Natural killer cell (primary cell): ENCODE measurements at regions not wholly inside any gene's neighbourhood (a gene's known extent, or its start where the extent isn't known, plus 50 kb on each side); places are given as distances from the start of the nearest gene placed in this dataset.

ENCODE experiments used
- ATAC-seq, 3 donors: fragments of 150-1000 bp in 2 of 3; fragments of 200-7000 bp in 1 of 3; cut with Tn5 transposase; 1 replicate in 1 of 3; 2 replicates in 2 of 3; pipeline ENCODE4 v1.10.0; 2021; ENCODE audit warnings: mild to moderate bottlenecking in 2 of 3, moderate library complexity in 2 of 3
- DNase-seq, 2 donors: peaks; one replicate each; pipeline versions ENCODE4 v3.0.0 to v3.0.0-alpha.2; 2013 to 2021; ENCODE audit warnings: mixed read lengths in 1 of 2
- H3K27ac ChIP-seq: one replicate; pipeline ENCODE4 v1.5.1; 2013; ENCODE audit warnings: mild to moderate bottlenecking, low read length
- H3K27me3 ChIP-seq: one replicate; pipeline ENCODE4 v1.6.1; 2013; ENCODE audit warnings: low read length; ENCODE audit not compliant: control insufficient read depth, insufficient read depth
- H3K36me3 ChIP-seq: one replicate; pipeline ENCODE4 v1.6.1; 2013; ENCODE audit warnings: low read length; ENCODE audit not compliant: control insufficient read depth, insufficient read depth
- H3K4me1 ChIP-seq: one replicate; pipeline ENCODE4 v1.6.1; 2013; ENCODE audit warnings: low read length; ENCODE audit not compliant: control insufficient read depth, insufficient read depth
- H3K4me3 ChIP-seq: one replicate; pipeline ENCODE4 v1.5.1; 2013; ENCODE audit warnings: low read length
- H3K9me3 ChIP-seq: one replicate; pipeline ENCODE4 v1.6.1; 2013; ENCODE audit warnings: low read length; ENCODE audit not compliant: control insufficient read depth, insufficient read depth
- H3K27ac Mint-ChIP-seq, 2 donors: one replicate each; pipeline ENCODE4 v1.8.0; 2022; ENCODE audit warnings: mild to moderate bottlenecking in 2 of 2, mixed read lengths in 2 of 2, moderate library complexity in 1 of 2
- H3K27me3 Mint-ChIP-seq, 2 donors: one replicate each; pipeline ENCODE4 v1.8.0; 2022; ENCODE audit warnings: low read depth in 2 of 2, mixed read lengths in 2 of 2
- H3K36me3 Mint-ChIP-seq: one replicate; pipeline ENCODE4 v1.8.0; 2022; ENCODE audit warnings: mixed read lengths
- H3K4me1 Mint-ChIP-seq, 2 donors: one replicate each; pipeline ENCODE4 v1.8.0; 2022; ENCODE audit warnings: mixed read lengths in 2 of 2
- H3K4me3 Mint-ChIP-seq: one replicate; pipeline ENCODE4 v1.8.0; 2022; ENCODE audit warnings: mild to moderate bottlenecking, moderate library complexity, mixed read lengths
- H3K9me3 Mint-ChIP-seq, 2 donors: one replicate each; pipeline ENCODE4 v1.8.0; 2022; ENCODE audit warnings: mixed read lengths in 2 of 2
- CTCF ChIP-seq: fragments of 200-600 bp; IDR thresholded peaks from one replicate; pipeline ENCODE4 v1.8.0; 2022; ENCODE audit warnings: antibody characterized with exemption
- WGBS: methylation state at CpG from one replicate; pipeline ENCODE4 v1.1.7; 2013; ENCODE audit warnings: missing lambda C conversion rate; ENCODE audit not compliant: insufficient coverage; 5-methylcytosine and 5-hydroxymethylcytosine counted together
- intact Hi-C: fragments of 100-400 bp; cut with micrococcal nuclease; formaldehyde crosslinking; loops from one replicate; pipeline ENCODE4 v1.14.2; 2022

- Histone ChIP-seq H3K4me3 (no peak overlapping the region), H3K27ac (no peak overlapping the region), H3K4me1 (no peaks in the 10 kb centered on the region), H3K27me3 (no peaks in the 10 kb centered on the region), H3K36me3 (no peaks in the 10 kb centered on the region), H3K9me3 (no peaks in the 10 kb centered on the region)
- Mint-ChIP-seq H3K27ac (no peak overlapping the region), H3K4me1 (no peaks in the 10 kb centered on the region), H3K36me3 (no peaks in the 10 kb centered on the region), H3K9me3 (peaks cover 0 to 2% of the 10 kb centered on the region in 2 donors), H3K4me3 (no peak overlapping the region), H3K27me3 (no peaks in the 10 kb centered on the region)
- TF ChIP-seq CTCF, result no peak
- intact Hi-C loops, result no loop called here
- DNase-seq (no peak), ATAC-seq (no peak)
- 43% methylated on average over 1 of the region's 1 CpG for WGBS
Observed at GRCh38 chr9:80093695-80094094, 521.9 kb downstream of the TLE4 start.

DNA sequence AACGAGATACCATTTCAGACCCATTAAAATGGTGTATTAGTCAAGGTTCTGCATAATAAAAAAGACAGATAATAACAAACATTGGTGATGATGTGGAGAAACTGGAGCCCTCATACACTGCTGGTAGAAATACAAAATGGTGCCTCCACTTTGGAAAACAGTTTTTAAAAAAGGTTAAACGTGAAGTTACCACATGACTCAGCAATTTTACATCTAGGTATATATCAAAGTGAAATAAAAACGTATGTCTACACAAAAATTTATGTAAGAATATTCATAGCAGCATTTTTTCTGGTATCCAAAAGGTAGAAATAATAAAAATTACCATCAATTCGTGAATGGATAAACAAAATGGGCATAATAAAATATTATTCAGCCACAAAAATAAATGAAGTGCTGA is 519.8 kb downstream of the TLE4 start:
- intact Hi-C loops, result no loop called here
- Mint-ChIP-seq H3K4me1 (no peaks in the 10 kb centered on the region), H3K9me3 (peaks cover 0 to 2% of the 10 kb centered on the region in 2 donors), H3K4me3 (no peak overlapping the region), H3K27me3 (no peaks in the 10 kb centered on the region), H3K36me3 (no peaks in the 10 kb centered on the region), H3K27ac (no peak overlapping the region)
- no peak for TF ChIP-seq CTCF
- Histone ChIP-seq H3K27ac (no peak overlapping the region), H3K9me3 (no peaks in the 10 kb centered on the region), H3K4me3 (no peak overlapping the region), H3K4me1 (no peaks in the 10 kb centered on the region), H3K36me3 (no peaks in the 10 kb centered on the region), H3K27me3 (no peaks in the 10 kb centered on the region)
- WGBS, result no CpG with 5 or more reads among the region's 4 CpGs
- no peak for ATAC-seq
- no peak for DNase-seq

- Histone ChIP-seq H3K36me3 (no peaks in the 10 kb centered on the region), H3K27ac (no peak overlapping the region), H3K4me3 (no peak overlapping the region), H3K9me3 (no peaks in the 10 kb centered on the region), H3K27me3 (no peaks in the 10 kb centered on the region), H3K4me1 (no peaks in the 10 kb centered on the region)
- no peaks in the 10 kb centered on the region for H3K27me3 Mint-ChIP-seq
- H3K9me3 Mint-ChIP-seq, result peaks cover 0 to under 1% of the 10 kb centered on the region in 2 donors
- no peak overlapping the region for H3K27ac Mint-ChIP-seq
- 82% methylated on average over 8 of the region's 8 CpGs for WGBS
- no peak overlapping the region for H3K4me3 Mint-ChIP-seq
- no peaks in the 10 kb centered on the region for H3K4me1 Mint-ChIP-seq
- H3K36me3 Mint-ChIP-seq, result no peaks in the 10 kb centered on the region
- no peak for DNase-seq
- intact Hi-C loops, result no loop called here
- no peak for ATAC-seq
- no peak for TF ChIP-seq CTCF
Observed at GRCh38 chr9:80090317-80090716, 518.6 kb downstream of the TLE4 start.

DNA sequence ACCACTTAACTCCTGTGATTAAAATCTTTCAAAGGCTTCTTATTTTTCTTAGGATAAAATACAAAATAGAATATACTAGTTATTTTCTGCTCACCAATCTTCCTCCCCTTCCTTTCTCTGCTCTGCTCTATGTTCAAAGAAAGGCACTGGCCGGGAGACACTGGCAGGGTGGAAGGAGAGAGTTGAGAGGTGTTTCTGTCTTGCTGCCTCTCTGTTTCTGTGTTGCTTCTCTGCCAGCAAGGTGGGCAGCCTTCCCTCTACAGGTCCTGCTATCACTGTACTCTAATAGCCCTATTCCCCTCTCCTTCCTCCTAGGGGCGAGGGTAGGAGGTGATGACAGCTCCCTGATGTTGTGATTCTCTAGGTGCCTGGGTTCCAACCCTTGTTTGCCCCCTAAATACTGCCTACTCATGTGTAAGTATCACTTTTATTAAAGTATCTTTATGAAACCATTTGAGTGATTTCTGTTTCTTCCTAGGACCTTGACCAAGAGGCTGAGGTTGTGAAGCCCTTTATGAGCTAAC is 515.1 kb downstream of the TLE4 start:
- H3K27me3 ChIP-seq, result no peaks in the 10 kb centered on the region
- H3K36me3 ChIP-seq, result no peaks in the 10 kb centered on the region
- ATAC-seq, result no peak
- H3K4me3 Mint-ChIP-seq, result no peak overlapping the region
- no peaks in the 10 kb centered on the region for H3K9me3 Mint-ChIP-seq
- no peak overlapping the region for H3K27ac Mint-ChIP-seq
- whole genome bisulfite sequencing, result no CpG with 5 or more reads among the region's 2 CpGs
- no peak overlapping the region for H3K4me3 ChIP-seq
- no peaks in the 10 kb centered on the region for H3K4me1 ChIP-seq
- no peak for DNase-seq
- H3K9me3 ChIP-seq, result no peaks in the 10 kb centered on the region
- H3K4me1 Mint-ChIP-seq, result no peaks in the 10 kb centered on the region
- no peaks in the 10 kb centered on the region for H3K36me3 Mint-ChIP-seq
- no peaks in the 10 kb centered on the region for H3K27me3 Mint-ChIP-seq
- intact Hi-C loops, result no loop called here
- no peak for TF ChIP-seq CTCF
- H3K27ac ChIP-seq, result no peak overlapping the region
